ENCODE measurements at regions not wholly inside any gene's neighbourhood (a gene's known extent, or its start where the extent isn't known, plus 50 kb on each side); places are given as distances from the start of the nearest gene placed in this dataset.

DNA sequence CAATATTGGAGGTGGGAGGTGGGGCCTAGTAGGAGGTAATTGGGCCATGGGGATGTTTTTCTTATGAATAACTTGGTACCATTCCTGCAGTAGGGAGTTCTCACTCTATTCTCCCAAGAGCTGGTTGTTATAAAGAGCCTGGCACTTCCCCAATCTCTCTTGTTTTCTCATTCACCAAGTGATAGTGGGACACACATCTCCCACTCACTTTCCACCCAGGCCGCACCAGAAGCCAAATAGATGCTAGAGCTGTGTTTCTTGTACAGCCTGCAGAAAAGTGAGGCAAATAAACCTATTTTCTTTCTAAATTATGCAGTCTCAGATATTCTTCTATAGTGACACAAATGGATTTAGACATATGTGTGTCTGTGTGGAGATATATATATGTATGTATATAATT, 117.6 kb downstream of the ANKRD50 start:
- no peak for DNase-seq

DNA sequence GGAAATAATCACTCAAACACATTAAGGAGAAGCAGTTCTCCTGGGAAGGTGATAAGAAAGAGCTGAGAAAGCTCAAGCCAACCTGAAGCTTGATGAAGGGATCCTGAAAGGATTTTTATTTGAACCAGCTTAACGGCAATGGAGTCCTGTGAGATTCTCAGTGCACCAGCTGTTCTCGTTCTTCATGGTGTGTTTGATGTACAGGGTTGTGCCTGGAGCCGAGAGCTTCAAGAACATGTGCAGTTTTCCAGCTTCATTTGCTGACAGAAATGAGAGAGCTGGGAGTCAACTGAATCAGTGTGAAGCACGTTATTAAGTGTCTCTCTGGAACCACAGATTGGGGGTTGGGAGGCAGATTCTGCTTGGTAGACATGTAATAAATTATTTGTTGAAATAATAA, 115.7 kb downstream of the ANKRD50 start:
- DNase-seq = no peak

GRCh38 chr4:124610211-124610610, 102.3 kb downstream of the ANKRD50 start:
- no peak for DNase-seq
